HepG2 (cell line): ENCODE measurements at regions not wholly inside any gene's neighbourhood (a gene's known extent, or its start where the extent isn't known, plus 50 kb on each side); places are given as distances from the start of the nearest gene placed in this dataset.

Source experiments
- ATAC-seq: fragments of 200-7000 bp; cut with Tn5 transposase; 3 replicates; pipeline ENCODE4 v1.9.1; 2020; ENCODE audit warnings: mild to moderate bottlenecking, moderate library complexity
- BruUV-seq: library from RNA; stranded (reverse); fragments of 400-500 nt; replicated peaks from 2 replicates; lab custom pipeline; 2021; lab: Mats Ljungman, UMichigan
- CTCF ChIA-PET: fragments of 300-600 bp; formaldehyde crosslinking; extraction: SDS; loops from one replicate; lab custom pipeline; 2021; ENCODE audit warnings: low total read pairs, inconsistent platforms, low intra/inter-chr PET ratio; lab: Yijun Ruan, JAX
- POLR2A ChIA-PET: fragments of 350-600 bp; sonication (Branson Sonifier 250); formaldehyde crosslinking; loops from one replicate; lab custom pipeline; 2020; ENCODE audit warnings: antibody characterized with exemption, inconsistent platforms; lab: Yijun Ruan, JAX
- DNase-seq: peaks from one replicate; pipeline ENCODE4 v3.0.0-alpha.2; 2015; ENCODE audit warnings: low spot score
- FAIRE-seq: peaks from 3 replicates; lab custom pipeline; 2011; peaks lifted over from hg19 to GRCh38; lab: Jason Lieb, UNC
- H2AFZ ChIP-seq: one replicate; pipeline ENCODE4 v1.6.1; 2011; ENCODE audit warnings: low read length, inconsistent platforms
- H3K27ac ChIP-seq: fragments of 300-600 bp; 3 replicates; pipeline ENCODE4 v1.8.0; 2011; ENCODE audit warnings: mixed run types, mild to moderate bottlenecking, mixed read lengths, low read length, inconsistent platforms; ENCODE audit not compliant: insufficient read depth; ENCODE audit errors: extremely low read length
- H3K27me3 ChIP-seq, 2 experiments: fragments of 200-600 bp in 1 of 2; 2 replicates in 1 of 2; 3 replicates in 1 of 2; pipeline versions ENCODE4 v1.6.0 to v1.8.0; 2011; ENCODE audit warnings: low read length in 2 of 2, mild to moderate bottlenecking in 2 of 2, moderate library complexity in 2 of 2, inconsistent platforms in 1 of 2; ENCODE audit not compliant: insufficient read depth in 2 of 2, control insufficient read depth in 1 of 2
- H3K36me3 ChIP-seq, 2 experiments: fragments of 200-600 bp in 1 of 2; replicated peaks in 1 of 2; 2 replicates in 1 of 2; 3 replicates in 1 of 2; pipeline versions ENCODE4 v1.5.1 to v1.8.0; 2011; ENCODE audit warnings: low read length in 2 of 2, inconsistent platforms in 1 of 2; ENCODE audit not compliant: insufficient read depth in 2 of 2, control insufficient read depth in 1 of 2
- H3K4me1 ChIP-seq: 2 replicates; pipeline ENCODE4 v1.5.1; 2012; ENCODE audit warnings: low read length, inconsistent platforms; ENCODE audit not compliant: insufficient read depth
- H3K4me2 ChIP-seq: 2 replicates; pipeline ENCODE4 v1.6.0; 2011; ENCODE audit warnings: low read depth, low read length, inconsistent platforms
- H3K4me3 ChIP-seq, 3 experiments: fragments of 200-600 bp in 1 of 3; sonication (generic), shearing (Covaris generic) in 1 of 3; replicated peaks in 1 of 3; 2 replicates each; pipeline ENCODE4 v1.5.1; 2011 to 2016; ENCODE audit warnings: low read length in 3 of 3, inconsistent platforms in 2 of 3, low read depth in 2 of 3, mild to moderate bottlenecking in 2 of 3, control low read depth in 1 of 3, mixed read lengths in 1 of 3; ENCODE audit not compliant: insufficient read depth in 1 of 3
- H3K79me2 ChIP-seq: one replicate; pipeline ENCODE4 v1.6.1; 2011; ENCODE audit warnings: low read length, inconsistent platforms; ENCODE audit not compliant: insufficient read depth
- H3K9ac ChIP-seq: 2 replicates; pipeline ENCODE4 v1.6.0; 2011; ENCODE audit warnings: mild to moderate bottlenecking, low read depth, low read length, inconsistent platforms; ENCODE audit not compliant: insufficient read depth
- H3K9me3 ChIP-seq: 2 replicates; pipeline ENCODE4 v1.5.1; 2012; ENCODE audit warnings: mild to moderate bottlenecking, low read length
- H4K20me1 ChIP-seq: 2 replicates; pipeline ENCODE4 v1.6.0; 2011; ENCODE audit warnings: inconsistent platforms, mild to moderate bottlenecking, low read length, moderate library complexity; ENCODE audit not compliant: insufficient read depth
- ADNP ChIP-seq: sonication (generic); formaldehyde crosslinking; IDR thresholded peaks from 2 replicates; pipeline ENCODE4 v1.4.0; 2020; ENCODE audit warnings: missing genetic modification reagents
- HIC2 ChIP-seq: sonication (generic); formaldehyde crosslinking; IDR thresholded peaks from 2 replicates; pipeline ENCODE4 v1.9.0; 2022; ENCODE audit warnings: low read depth, missing genetic modification reagents
- SUZ12 ChIP-seq: fragments of 150-350 bp; IDR thresholded peaks from 2 replicates; pipeline ENCODE4 v1.6.1; 2014; ENCODE audit warnings: low read depth, low read length
- ZNF18 ChIP-seq: sonication (generic); formaldehyde crosslinking; IDR thresholded peaks from 2 replicates; pipeline ENCODE4 v1.8.0; 2022; ENCODE audit warnings: mild to moderate bottlenecking, missing genetic modification reagents; ENCODE audit not compliant: insufficient replicate concordance
- ZNF605 ChIP-seq: sonication (generic); formaldehyde crosslinking; IDR thresholded peaks from 2 replicates; pipeline ENCODE4 v1.8.0; 2022; ENCODE audit warnings: mild to moderate bottlenecking, missing genetic modification reagents
- ZNF770 ChIP-seq: sonication (generic); formaldehyde crosslinking; IDR thresholded peaks from 2 replicates; pipeline ENCODE4 v1.5.0; 2020; ENCODE audit warnings: mild to moderate bottlenecking, missing genetic modification reagents
- WGBS: methylation state at CpG from one replicate; pipeline ENCODE4 v1.1.6; 2017; ENCODE audit warnings: low lambda C conversion rate; 5-methylcytosine and 5-hydroxymethylcytosine counted together
- in situ Hi-C: cut with HindIII; loops from 2 replicates; pipeline ENCODE4 v1.10.0; 2017; ENCODE audit warnings: low pct_unique_long_range_greater_than_20kb; ENCODE audit not compliant: extremely low pct_ligation_motif_present
- intact Hi-C: fragments of 100-400 bp; cut with micrococcal nuclease; formaldehyde crosslinking; loops from one replicate; pipeline ENCODE4 v1.10.0; 2022; ENCODE audit not compliant: unreplicated experiment

GRCh38 chr3:110074095-110074494 lies 736.7 kb upstream of the DPPA4 start:
- H3K36me3 ChIP-seq = no peaks in the 10 kb centered on the region
- H3K9me3 ChIP-seq = peaks cover 31% of the 10 kb centered on the region
- H3K9ac ChIP-seq = no peak overlapping the region
- WGBS = 3% methylated on average over 3 of the region's 3 CpGs
- no TSS peak for BruUV-seq
- no peak for DNase-seq
- no peak for FAIRE-seq
- no peaks in the 10 kb centered on the region for H3K27me3 ChIP-seq
- H4K20me1 ChIP-seq = no peaks in the 10 kb centered on the region
- no peak for ATAC-seq
- intact Hi-C loops (no loop called here), in situ Hi-C loops (no loop called here)
- H3K4me3 ChIP-seq = no peak overlapping the region
- TF ChIP-seq ZNF770 (no peak), ZNF18 (no peak), ZNF605 (CRISPR knock-in tag) (no peak), SUZ12 (no peak), HIC2 (CRISPR knock-in tag) (no peak), ADNP (CRISPR knock-in tag) (no peak)
- no peak overlapping the region for H3K27ac ChIP-seq
- no peaks in the 10 kb centered on the region for H3K79me2 ChIP-seq
- H3K4me2 ChIP-seq = no peak overlapping the region
- POLR2A ChIA-PET = no interaction called here
- no peaks in the 10 kb centered on the region for H3K4me1 ChIP-seq
- CTCF ChIA-PET = no interaction called here
- H2AFZ ChIP-seq = no peak overlapping the region
